ENCODE measurements at regions not wholly inside any gene's neighbourhood (a gene's known extent, or its start where the extent isn't known, plus 50 kb on each side); places are given as distances from the start of the nearest gene placed in this dataset.

DNA sequence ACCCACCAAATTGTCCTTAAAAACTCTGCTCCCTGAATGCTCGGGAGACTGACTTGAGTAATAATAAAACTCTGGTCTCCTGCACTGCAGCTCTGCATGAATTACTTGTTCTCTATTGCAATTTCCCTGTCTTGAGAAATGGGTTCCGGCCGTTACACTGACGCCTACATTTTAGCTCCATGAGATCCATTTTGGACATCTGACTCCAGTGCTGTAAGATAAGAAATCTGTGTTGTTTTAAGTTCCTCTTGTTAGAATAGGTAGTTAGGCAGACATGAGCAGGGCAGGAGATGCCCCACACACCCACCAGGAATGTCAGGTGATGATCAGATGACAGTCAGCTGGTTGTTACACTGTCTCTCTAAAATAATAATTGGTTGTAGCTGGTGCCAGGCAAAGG lies 125.8 kb upstream of the SHB start:
- TF ChIP-seq, protein P1, sequence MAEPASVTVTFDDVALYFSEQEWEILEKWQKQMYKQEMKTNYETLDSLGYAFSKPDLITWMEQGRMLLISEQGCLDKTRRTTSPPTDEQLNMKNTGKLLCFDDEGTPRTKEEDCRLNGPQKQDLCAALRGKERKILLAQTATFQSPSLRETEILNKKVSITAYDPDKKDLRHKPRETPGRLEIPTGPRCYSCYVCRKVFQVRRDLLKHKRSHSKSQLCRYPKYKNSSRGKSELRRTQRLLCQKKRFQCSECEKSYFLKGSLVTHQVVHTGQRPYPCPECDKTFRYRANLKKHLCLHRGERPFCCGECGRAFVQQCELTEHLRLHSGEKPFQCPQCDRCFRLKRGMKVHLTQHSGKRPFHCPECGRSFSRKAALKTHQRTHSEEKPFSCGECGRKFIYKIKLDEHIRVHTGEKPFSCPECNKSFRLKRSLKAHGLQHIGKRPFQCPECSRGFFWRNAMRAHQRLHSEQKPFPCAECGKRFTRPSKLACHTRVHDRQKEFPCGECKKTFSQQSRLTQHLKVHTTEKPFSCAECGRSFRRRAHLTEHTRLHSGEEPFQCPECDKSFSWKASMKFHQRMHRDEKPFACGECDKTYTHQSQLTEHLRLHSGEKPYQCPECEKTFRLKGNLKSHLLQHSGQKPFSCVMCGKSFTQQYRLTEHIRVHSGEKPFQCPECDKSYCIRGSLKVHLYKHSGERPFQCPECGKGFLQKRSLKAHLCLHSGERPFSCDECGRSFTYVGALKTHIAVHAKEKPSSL (CRISPR knock-in tag; conservative IDR thresholded peaks at IDR 0.05) = no peak
- TF ChIP-seq, protein P2, sequence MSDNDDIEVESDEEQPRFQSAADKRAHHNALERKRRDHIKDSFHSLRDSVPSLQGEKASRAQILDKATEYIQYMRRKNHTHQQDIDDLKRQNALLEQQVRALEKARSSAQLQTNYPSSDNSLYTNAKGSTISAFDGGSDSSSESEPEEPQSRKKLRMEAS (CRISPR knock-in tag; IDR thresholded peaks at IDR 0.05) = no peak
- TF ChIP-seq, protein P3, sequence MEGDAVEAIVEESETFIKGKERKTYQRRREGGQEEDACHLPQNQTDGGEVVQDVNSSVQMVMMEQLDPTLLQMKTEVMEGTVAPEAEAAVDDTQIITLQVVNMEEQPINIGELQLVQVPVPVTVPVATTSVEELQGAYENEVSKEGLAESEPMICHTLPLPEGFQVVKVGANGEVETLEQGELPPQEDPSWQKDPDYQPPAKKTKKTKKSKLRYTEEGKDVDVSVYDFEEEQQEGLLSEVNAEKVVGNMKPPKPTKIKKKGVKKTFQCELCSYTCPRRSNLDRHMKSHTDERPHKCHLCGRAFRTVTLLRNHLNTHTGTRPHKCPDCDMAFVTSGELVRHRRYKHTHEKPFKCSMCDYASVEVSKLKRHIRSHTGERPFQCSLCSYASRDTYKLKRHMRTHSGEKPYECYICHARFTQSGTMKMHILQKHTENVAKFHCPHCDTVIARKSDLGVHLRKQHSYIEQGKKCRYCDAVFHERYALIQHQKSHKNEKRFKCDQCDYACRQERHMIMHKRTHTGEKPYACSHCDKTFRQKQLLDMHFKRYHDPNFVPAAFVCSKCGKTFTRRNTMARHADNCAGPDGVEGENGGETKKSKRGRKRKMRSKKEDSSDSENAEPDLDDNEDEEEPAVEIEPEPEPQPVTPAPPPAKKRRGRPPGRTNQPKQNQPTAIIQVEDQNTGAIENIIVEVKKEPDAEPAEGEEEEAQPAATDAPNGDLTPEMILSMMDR (IDR thresholded peaks at IDR 0.05) = no peak
- TF ChIP-seq, protein P4, sequence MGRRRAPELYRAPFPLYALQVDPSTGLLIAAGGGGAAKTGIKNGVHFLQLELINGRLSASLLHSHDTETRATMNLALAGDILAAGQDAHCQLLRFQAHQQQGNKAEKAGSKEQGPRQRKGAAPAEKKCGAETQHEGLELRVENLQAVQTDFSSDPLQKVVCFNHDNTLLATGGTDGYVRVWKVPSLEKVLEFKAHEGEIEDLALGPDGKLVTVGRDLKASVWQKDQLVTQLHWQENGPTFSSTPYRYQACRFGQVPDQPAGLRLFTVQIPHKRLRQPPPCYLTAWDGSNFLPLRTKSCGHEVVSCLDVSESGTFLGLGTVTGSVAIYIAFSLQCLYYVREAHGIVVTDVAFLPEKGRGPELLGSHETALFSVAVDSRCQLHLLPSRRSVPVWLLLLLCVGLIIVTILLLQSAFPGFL (CRISPR knock-in tag; IDR thresholded peaks at IDR 0.05; ENCODE audit: borderline replicate concordance) = no peak
- TF ChIP-seq MXD4 (CRISPR knock-in tag; IDR thresholded peaks at IDR 0.05; ENCODE audit: borderline replicate concordance) (no peak), ZNF121 (CRISPR knock-in tag; IDR thresholded peaks at IDR 0.05) (no peak), FOXK1 (CRISPR knock-in tag; IDR thresholded peaks at IDR 0.05) (no peak), ESRRA (CRISPR knock-in tag; IDR thresholded peaks at IDR 0.05; ENCODE audit: borderline replicate concordance) (no peak), FOXJ3 (CRISPR knock-in tag; IDR thresholded peaks at IDR 0.05; ENCODE audit: borderline replicate concordance) (no peak)

Data from WTC11 (cell line).